ENCODE measurements at regions not wholly inside any gene's neighbourhood (a gene's known extent, or its start where the extent isn't known, plus 50 kb on each side); places are given as distances from the start of the nearest gene placed in this dataset.

GRCh38 chr3:107206141-107206540, 171.1 kb upstream of the CCDC54 start:
- TF ChIP-seq POLR2A (IDR thresholded peaks at IDR 0.05): no peak
- peak in 4 of 5 experiments; percentile 34 to 47 (median 39) for TF ChIP-seq CTCF (IDR thresholded peaks at IDR 0.05)
